GM19043 (cell line): ENCODE measurements at regions not wholly inside any gene's neighbourhood (a gene's known extent, or its start where the extent isn't known, plus 50 kb on each side); places are given as distances from the start of the nearest gene placed in this dataset.
"Not testable (repeated sequence)": the region's sequence is repeated elsewhere in the genome, so short reads cannot be mapped to it uniquely, and the experiment has no call there.

Experiments
- ATAC-seq: cut with Tn5 transposase; IDR thresholded peaks from one replicate; pipeline ENCODE4 v1.9.1; 2021; ENCODE audit warnings: low read depth; ENCODE audit not compliant: unreplicated experiment

DNA sequence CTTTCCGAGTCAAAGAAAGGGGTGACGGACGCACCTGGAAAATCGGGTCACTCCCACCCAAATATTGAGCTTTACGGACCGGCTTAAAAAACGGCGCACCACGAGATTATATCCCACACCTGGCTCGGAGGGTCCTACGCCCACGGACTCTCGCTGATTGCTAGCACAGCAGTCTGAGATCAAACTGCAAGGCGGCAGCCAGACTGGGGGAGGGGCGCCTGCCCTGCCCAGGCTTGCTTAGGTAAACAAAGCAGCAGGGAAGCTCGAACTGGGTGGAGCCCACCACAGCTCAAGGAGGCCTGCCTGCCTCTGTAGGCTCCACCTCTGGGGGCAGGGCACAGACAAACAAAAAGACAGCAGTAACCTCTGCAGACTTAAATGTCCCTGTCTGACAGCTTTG is 1416.9 kb downstream of the SLITRK5 start:
- ATAC-seq: not testable (repeated sequence)

DNA sequence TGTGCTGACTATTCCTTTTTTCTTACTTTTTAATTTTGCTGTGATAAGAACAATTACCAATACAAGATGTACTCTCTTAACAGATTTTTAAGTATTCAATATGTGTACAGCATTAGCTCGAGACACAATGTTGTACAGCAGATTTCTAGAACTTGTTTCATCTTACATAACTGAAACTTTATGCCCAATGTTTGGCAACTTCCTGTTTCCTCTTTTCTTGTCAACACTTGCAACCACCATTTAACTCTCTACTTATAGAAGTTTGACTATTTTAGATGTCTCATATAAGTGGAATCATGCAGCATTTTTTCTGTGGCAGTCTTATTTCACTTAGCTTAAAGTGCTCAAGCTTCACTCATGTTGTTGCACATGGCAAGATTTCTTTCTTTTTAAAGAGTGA is 1426.8 kb downstream of the SLITRK5 start:
- no peak for ATAC-seq

DNA sequence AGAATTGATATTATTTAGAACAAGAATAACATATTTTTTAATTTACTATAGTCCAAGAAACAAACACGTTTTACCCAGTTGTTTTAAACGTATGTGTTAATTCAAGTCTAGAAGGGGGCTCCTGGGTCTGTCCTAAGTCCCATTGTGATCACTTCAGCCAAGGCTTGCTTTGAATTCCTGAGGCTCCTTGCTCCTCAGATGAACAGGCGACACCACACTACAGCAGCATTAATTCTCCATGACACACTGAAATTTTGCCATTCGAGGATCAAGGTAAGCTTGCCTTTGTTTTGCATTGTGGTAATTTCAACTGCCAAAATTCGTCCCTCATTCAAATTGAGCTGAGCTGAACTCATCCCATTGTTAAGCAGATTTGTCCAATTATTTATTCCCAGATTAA is 1442.6 kb downstream of the SLITRK5 start:
- no peak for ATAC-seq

DNA sequence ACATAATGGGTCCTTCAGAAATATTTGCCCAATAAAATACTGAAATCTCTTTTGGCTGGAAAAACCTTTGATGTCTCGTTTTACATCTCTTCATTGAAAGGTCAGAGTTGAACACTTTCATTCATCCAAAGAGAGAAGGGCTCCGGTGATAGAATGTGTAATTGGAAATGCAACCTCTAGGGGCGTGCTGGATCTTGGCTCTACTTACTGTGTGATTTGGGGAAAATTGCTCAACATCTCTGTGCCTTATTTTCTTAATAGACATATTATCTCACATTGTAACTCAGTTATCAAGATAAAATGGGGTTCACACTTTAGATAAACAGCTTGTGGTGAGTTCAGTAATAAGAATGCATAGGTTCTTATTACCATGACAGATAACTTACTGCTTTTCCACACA is 1444.1 kb downstream of the SLITRK5 start:
- ATAC-seq: no peak

DNA sequence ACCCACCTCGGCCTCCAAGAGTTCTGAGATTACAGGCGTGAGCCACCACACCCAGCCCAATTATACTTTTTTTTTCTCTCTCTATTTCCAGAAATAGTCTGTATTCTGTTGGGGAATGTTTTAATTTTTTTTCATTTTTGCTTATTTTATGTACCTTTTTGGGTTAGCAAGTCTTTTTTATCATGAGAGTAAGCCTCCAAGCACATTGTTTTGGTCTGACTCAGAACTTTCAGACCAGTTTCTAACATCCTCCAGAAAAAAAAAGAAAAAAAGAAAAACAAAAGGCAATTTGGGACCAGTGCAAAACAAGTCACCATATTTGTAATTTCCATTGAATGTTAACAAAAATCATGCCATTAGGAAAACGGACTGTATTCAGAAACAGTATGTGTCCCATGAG is 1465.5 kb downstream of the SLITRK5 start:
- ATAC-seq: no peak

DNA sequence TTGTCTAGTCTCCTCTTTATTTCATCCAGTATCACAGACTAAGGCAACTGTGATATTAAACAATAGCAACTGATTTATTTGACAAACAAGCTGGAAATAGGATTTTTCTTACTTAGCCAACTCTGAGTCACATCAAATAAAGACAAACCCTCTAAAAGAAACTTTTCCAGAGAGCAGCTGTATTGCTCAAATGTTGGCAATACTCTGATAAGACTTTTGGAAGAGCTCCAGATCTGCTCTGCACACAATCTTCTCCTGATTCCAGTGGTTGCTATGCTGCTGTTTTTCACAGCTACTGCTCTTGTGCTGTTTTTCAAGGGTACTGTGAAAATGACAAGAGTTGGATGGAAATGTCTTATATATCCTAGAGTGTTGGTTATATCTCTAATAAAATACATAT is 1479.2 kb downstream of the SLITRK5 start:
- ATAC-seq: no peak

DNA sequence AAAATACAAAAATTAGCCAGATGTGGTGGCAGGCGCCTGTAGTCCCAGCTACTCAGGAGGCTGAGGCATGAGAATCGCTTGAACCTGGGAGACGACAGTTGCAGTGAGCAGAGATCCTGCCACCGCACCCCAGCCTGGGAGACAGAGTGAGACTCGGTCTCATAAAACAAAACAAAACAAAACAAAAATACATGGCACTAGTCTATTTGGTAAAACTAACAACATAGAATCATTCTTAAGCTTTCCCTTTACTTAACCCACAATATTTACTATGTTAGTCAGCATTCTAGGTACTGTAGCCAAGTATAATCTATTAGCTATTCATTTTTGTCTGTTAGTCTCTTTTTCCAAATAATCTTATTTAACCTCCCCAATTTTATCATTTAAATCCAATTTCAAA is 1482.8 kb downstream of the SLITRK5 start:
- no peak for ATAC-seq

DNA sequence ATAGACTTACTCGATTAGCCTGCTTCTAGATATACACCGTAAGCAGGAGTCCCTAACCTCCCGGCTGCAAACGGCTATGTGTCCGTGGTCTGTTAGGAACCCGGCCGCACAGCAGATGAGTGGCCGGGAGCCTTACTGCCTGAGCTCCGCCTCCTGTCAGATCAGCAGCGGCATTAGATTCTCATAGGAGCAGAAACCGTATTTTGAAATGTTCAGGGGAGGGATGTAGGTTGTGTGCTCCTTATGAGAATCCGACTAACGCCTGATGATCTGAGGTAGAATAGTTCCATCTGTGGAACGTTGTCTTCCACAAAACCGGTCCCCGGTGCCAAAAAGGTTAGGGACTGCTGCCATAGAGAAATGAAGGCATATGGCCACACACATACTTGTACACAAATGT is 1491.9 kb downstream of the SLITRK5 start:
- no peak for ATAC-seq

DNA sequence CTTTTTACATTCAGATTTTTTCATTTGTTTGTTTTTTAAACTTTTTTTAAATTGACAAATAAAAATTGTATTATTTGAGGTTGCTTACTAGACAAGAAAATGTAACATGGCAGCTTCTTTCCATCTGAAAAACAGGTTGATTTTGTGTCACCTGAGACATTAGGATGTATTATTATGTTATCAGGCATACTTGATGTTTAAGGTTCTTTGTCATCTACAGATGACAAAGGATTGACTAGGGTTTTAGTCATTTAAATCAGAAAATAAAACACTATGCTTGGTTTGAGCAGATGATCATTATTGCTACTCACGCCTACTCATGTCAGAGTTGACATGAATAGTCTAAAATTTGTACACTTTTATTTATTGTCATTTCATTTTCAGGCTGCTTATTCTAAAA is 1494.5 kb downstream of the SLITRK5 start:
- no peak for ATAC-seq

DNA sequence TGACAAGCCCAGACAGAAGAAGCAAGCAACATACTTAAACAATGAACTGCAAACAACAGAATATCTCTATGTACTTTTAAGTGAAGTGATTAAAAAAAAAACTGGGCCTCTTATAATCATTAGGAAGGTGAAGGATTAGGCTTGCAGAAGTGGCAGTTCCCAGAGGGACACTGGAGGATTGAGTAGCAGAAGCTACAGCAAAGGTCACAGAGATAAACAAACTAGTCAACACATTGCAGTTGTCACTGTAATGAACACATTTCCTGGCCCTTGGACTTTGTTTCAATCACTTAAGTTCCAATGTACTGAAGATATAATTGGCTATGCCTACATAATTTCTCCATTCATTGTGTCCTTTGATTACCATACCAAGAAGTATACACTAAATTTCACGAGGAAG is 1498.8 kb downstream of the SLITRK5 start:
- ATAC-seq: no peak

DNA sequence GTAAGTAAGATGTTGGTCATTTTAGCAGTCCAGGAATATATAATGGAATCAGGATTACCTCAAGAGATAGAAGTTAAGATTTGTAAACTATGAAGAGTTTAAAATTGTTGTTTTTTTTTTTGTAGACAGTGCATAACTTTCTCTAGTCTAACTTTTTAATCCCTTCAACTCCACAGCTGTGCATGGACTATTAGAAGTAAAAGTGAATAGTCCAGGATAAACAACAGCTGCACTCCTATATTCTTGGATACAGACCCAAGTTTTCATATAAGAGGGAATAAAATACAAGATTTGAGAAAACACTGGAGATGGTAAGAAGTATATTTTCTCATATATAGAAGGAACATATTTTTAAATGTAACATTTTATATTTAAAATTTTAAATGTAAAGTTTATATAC is 1509.9 kb downstream of the SLITRK5 start:
- no peak for ATAC-seq

DNA sequence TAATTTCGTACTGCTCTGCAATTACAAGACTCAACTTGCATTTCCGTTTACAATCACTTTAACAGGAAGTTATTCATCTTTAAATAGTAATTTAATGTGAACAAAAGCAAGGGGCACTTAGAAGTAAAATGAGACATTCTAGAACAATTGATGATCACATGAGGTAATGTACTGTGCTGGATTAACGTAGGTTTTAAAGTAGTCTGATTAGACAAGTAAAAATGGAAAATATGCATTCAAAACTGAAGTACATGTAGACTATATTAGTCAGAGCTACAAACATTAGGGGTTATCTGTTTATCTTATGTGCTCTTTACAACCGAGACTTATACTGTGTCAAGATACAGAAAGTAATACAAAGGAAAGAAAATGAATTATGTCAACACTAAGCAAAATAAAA is 1528.0 kb downstream of the SLITRK5 start:
- no peak for ATAC-seq

DNA sequence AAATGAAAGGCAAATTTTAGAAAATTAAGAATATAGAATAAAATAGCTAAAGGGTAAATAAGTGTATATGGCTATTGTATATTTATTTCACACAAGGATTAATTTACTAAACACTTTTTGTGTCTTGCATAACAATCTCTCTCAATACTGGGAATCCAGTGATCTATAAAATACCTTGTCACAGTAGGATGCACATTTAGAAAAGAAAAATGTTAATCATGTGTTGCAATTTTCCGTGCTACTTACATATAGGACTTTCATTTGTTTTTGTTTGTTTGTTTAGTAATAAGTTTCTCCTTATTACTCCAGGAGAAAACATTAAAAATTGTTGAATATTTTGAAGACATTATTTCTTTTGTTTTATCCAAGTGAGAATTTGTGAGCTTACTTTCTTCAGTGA is 1533.3 kb downstream of the SLITRK5 start:
- ATAC-seq: no peak

DNA sequence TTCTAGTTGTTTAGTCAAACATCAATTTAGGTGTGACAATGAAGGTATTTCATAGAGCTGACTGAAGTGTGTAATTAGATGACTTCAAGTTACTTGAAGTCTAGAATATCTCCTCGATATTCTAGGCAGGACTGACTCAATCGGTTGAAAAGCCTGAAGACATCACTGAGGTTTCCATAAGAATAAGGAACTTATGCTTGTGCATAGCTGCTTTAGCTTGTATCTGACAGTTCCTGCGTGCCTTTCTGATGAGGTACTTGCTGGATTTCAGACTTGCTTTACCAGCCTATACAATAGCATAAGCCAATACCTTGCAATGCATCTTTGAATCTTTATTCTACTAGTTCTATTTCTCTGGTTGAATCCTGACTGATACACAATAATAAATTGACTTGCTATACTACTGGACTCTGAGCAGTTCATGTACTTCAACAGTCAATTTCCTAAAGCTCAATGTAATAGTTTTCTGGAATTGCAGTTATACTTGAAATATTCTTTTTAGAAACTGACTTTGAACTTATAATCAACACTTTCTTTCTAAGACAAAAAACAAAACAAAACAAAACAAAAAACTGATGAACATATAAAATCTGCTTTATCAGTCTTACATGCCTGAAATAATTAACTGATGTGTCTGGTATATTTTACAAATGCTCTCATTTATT is 1534.8 kb downstream of the SLITRK5 start:
- ATAC-seq: no peak

DNA sequence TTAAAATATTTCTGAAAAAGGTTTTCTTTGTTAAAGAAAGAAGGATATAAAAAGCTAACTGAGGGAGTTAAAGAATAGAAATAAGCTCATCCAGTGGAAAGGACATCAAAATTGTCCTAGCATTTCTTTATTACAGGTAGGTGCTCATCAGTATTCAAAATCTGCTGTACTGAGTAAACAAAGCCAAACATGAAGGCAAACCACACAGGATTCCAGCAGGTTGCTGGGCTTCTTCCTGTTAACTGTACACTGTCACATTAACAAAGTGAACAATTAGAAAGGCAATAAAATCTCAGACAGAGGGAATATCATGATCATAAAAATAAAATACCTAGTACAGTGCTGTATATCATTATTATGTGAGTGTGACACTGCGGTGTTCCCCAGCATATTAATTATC is 1541.0 kb downstream of the SLITRK5 start:
- no peak for ATAC-seq

DNA sequence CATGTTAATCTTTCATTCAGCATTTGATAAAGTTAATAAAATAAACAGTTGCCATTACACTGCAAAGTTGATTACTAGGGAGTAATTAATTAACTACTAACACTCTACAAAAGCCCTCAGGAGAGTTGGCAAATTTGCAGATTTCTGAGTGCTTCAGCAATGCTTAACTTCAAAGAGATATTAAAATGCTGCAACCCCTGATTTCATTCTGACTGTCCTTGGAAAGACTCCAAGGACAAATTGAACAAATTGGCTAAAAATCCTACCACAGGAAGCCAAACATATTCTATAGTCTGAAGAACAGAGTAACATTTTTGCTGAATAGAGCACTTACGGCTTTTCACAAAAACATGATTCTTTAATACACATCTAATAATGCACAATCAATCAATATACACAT is 1543.0 kb downstream of the SLITRK5 start:
- ATAC-seq: no peak

DNA sequence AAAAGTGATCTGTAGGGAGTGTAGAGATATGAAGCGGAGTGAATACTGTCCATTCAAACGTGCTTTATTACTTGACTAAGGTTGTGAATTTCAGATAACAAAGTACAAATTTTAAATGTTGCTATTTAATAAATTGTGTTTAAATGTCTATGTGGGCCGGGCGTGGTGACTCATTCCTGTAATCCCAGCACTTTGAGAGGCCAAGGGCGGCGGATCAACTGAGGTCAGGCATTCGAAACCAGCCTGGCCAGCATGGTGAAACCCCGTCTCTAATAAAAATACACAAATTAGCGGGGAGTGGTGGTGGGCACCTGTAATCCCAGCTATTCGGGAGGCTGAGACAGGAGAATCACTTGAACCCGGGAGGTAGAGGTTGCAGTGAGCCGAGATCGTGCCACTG is 1544.1 kb downstream of the SLITRK5 start:
- ATAC-seq: not testable (repeated sequence)

DNA sequence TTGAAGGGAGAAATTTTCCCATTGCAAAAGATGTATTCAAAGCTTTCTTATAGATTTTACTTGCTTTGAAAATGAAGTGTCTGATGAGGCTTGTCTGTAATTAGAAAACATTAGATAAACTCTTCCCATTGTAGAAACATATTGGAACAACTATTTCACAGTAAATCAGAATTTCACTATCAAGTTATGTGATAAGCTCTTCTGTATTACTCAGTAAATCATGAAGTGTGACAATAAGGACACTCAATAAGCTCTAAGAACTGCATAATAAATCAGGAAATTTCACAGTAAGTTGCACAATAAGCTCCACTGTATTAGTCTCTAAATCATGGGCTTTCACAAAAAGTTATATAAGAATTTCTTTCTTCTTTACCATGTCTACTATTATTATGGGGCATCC is 1546.6 kb downstream of the SLITRK5 start:
- ATAC-seq: no peak

DNA sequence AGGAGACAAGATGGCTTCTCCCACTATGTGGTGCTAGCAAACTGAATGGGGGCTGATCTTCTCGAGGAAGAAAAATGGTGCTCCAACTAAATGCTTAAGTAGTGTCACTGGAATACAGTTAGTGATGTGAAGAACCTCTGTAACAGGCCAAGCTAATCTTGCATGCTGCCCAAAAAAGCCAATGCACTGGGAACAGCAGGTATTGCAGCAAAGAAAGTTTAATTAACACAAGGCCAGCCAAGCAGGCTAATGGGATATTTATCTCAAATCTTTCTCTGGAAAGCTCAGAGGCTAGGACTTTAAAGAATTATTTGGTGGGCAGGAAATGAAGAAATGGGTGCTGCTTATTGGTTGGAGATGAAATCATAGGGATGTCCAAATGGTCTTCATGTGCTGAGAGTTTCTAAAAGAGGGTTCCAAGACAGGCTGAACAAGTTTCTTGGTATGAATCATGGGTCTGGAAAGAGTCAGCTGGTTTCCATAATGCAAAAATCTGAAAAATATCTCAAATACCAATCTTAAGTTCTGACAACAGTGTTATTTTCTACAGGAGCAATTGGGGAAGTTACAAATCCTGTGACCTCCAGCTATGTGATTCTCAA is 1550.5 kb downstream of the SLITRK5 start:
- ATAC-seq: no peak

DNA sequence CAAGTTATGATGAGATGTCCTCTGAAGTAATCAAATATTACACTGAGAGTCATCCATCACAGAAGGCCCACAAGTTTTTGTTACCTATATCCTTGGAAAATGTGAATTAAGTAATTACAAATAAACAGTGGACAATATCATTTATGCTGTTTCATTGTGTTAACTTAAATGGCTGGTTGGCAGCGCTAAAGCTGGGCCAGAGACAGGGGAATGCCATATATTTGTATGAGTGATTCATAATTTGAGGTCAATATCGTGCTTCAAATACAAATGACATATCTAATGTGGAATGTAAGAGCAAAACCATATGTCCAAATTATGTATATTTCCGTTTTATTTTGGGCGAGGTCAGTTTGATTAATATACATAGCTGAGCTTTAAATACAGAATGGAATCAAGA is 1556.2 kb downstream of the SLITRK5 start:
- ATAC-seq: no peak

DNA sequence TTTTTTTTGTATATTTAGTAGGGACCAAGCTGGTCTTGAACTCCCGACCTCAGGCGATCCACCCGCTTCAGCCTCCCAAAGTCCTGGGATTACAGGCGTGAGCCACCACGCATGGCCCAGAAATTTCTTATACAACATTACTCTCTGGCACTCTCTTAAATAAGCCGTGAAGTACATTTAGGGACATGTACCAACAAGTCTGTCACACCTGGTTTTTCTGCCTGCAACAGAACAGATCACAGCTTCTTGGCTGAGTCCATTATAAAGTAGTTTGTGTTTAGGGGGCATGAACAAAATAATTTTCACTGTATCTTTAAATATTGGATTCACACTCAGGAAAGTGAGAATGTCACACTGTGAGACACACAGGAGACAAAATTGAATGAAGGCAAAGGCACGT is 1567.3 kb downstream of the SLITRK5 start:
- ATAC-seq: no peak

DNA sequence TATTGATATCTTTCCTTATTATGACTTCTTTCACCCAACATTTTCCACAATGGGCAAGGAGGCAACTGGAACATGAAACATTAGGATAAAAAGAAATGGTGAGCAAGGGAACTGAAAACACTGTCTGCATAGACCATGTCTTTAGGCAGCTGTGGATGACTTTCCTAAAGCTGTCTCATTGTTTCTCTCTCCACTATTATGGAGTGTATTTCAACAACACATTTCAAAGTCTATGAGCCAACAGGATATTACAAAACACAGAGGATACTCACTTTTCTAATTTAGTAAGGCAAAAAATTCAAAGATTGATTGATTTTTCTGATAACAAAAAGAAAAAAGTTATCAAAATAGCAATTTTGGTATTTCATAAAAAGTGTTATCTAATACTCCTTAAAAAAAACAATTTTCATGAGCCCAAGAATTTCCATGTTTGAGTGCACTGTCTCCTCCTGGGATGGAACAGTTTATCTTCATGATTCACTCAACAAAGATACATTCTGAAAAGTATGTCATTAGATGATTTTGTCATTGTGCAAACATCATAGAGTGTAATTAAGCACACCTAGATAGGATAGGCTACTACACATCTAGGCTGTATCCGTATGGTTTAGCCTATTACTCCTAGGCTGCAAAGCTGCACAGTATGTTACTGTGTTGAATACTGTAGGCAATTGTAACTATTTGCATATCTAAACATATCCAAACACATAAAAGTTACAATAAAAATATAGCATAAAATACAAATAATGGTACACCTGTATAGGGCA is 1568.4 kb downstream of the SLITRK5 start:
- no peak for ATAC-seq
